Mesothelial cell of epicardium (in vitro differentiated cells): ENCODE measurements at regions not wholly inside any gene's neighbourhood (a gene's known extent, or its start where the extent isn't known, plus 50 kb on each side); places are given as distances from the start of the nearest gene placed in this dataset.

Experiments used
- DNase-seq, 2 experiments: peaks; one replicate each; pipeline ENCODE4 v3.0.0; 2021; ENCODE audit warnings: low spot score in 2 of 2; ENCODE audit not compliant: unreplicated experiment in 2 of 2
- H3K27ac Mint-ChIP-seq: 2 replicates; pipeline ENCODE4 v1.8.0; 2021; ENCODE audit warnings: mixed read lengths
- H3K27me3 Mint-ChIP-seq: 2 replicates; pipeline ENCODE4 v1.8.0; 2021; ENCODE audit warnings: low read depth, mixed read lengths
- H3K36me3 Mint-ChIP-seq: 2 replicates; pipeline ENCODE4 v1.8.0; 2021; ENCODE audit warnings: mixed read lengths
- H3K4me1 Mint-ChIP-seq: 2 replicates; pipeline ENCODE4 v1.8.0; 2021; ENCODE audit warnings: mixed read lengths
- H3K4me3 Mint-ChIP-seq: 2 replicates; pipeline ENCODE4 v1.8.0; 2021; ENCODE audit warnings: mild to moderate bottlenecking, moderate library complexity, mixed read lengths
- H3K9me3 Mint-ChIP-seq: 2 replicates; pipeline ENCODE4 v1.8.0; 2021; ENCODE audit warnings: mixed read lengths
- CTCF ChIP-seq: fragments of 200-600 bp; sonication (generic); IDR thresholded peaks from one replicate; pipeline ENCODE4 v1.5.0; 2021; ENCODE audit warnings: antibody characterized with exemption; ENCODE audit not compliant: unreplicated experiment

GRCh38 chr18:33875029-33875565 lies 297.1 kb downstream of the ASXL3 start:
- no peak for TF ChIP-seq CTCF
- no peak overlapping the region for H3K4me3 Mint-ChIP-seq
- no peak for DNase-seq
- no peaks in the 10 kb centered on the region for H3K27me3 Mint-ChIP-seq
- peaks cover 4% of the 10 kb centered on the region for H3K9me3 Mint-ChIP-seq
- H3K4me1 Mint-ChIP-seq, result peaks cover 3% of the 10 kb centered on the region
- H3K27ac Mint-ChIP-seq, result no peak overlapping the region
- H3K36me3 Mint-ChIP-seq, result no peaks in the 10 kb centered on the region

- no peak for DNase-seq
- TF ChIP-seq CTCF, result no peak
- Mint-ChIP-seq H3K4me1 (peaks cover 9% of the 10 kb centered on the region), H3K9me3 (peaks cover 4% of the 10 kb centered on the region), H3K36me3 (no peaks in the 10 kb centered on the region), H3K4me3 (no peak overlapping the region), H3K27me3 (no peaks in the 10 kb centered on the region), H3K27ac (no peak overlapping the region)
Measured at GRCh38 chr18:33873112-33873511, 295.1 kb downstream of the ASXL3 start.

- no peaks in the 10 kb centered on the region for H3K27me3 Mint-ChIP-seq
- no peak for TF ChIP-seq CTCF
- no peak overlapping the region for H3K27ac Mint-ChIP-seq
- H3K9me3 Mint-ChIP-seq, result peaks cover 1% of the 10 kb centered on the region
- H3K36me3 Mint-ChIP-seq, result no peaks in the 10 kb centered on the region
- H3K4me3 Mint-ChIP-seq, result no peak overlapping the region
- peaks cover 9% of the 10 kb centered on the region for H3K4me1 Mint-ChIP-seq
- DNase-seq, result no peak
Measured at GRCh38 chr18:33871363-33872025, 293.5 kb downstream of the ASXL3 start.

DNA sequence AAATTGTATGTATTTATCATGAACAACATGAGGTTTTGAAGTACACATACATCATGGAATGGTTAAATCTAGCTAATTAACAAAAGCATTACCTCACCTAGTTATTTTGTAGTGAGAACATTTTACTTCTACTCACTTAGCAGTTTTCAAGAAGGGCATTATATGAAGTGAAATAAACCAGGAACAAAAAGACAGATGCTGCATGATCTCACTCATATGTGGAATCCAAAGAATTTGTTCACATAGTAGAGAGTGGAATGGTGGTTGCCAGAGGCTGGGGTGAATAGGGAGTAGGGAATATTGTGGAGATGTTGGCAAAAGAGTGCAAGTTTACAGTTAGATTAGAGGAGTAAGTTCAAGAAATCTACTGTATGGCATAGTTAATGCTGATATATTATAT lies 292.0 kb downstream of the ASXL3 start:
- peak overlapping the region; percentile 83 for H3K27ac Mint-ChIP-seq
- H3K36me3 Mint-ChIP-seq, result no peaks in the 10 kb centered on the region
- no peak for TF ChIP-seq CTCF
- no peak overlapping the region for H3K4me3 Mint-ChIP-seq
- H3K27me3 Mint-ChIP-seq, result no peaks in the 10 kb centered on the region
- no peak for DNase-seq
- H3K4me1 Mint-ChIP-seq, result peaks cover 9% of the 10 kb centered on the region
- peaks cover 8% of the 10 kb centered on the region for H3K9me3 Mint-ChIP-seq

- DNase-seq, result no peak
- Mint-ChIP-seq H3K9me3 (peaks cover 27% of the 10 kb centered on the region), H3K27ac (peak overlapping the region; percentile 27), H3K27me3 (no peaks in the 10 kb centered on the region), H3K4me3 (no peak overlapping the region), H3K36me3 (peaks cover 15% of the 10 kb centered on the region), H3K4me1 (peaks cover 9% of the 10 kb centered on the region)
- TF ChIP-seq CTCF, result no peak
Measured at GRCh38 chr18:33866386-33866785, 288.4 kb downstream of the ASXL3 start.

GRCh38 chr18:33863912-33864311 lies 285.9 kb downstream of the ASXL3 start:
- Mint-ChIP-seq H3K36me3 (peaks cover 15% of the 10 kb centered on the region), H3K27ac (no peak overlapping the region), H3K27me3 (no peaks in the 10 kb centered on the region), H3K4me3 (no peak overlapping the region), H3K4me1 (no peaks in the 10 kb centered on the region), H3K9me3 (peaks cover 31% of the 10 kb centered on the region)
- DNase-seq, result no peak
- no peak for TF ChIP-seq CTCF
